ENCODE measurements at regions not wholly inside any gene's neighbourhood (a gene's known extent, or its start where the extent isn't known, plus 50 kb on each side); places are given as distances from the start of the nearest gene placed in this dataset.
"Not testable (repeated sequence)": the region's sequence is repeated elsewhere in the genome, so short reads cannot be mapped to it uniquely, and the experiment has no call there.

DNA sequence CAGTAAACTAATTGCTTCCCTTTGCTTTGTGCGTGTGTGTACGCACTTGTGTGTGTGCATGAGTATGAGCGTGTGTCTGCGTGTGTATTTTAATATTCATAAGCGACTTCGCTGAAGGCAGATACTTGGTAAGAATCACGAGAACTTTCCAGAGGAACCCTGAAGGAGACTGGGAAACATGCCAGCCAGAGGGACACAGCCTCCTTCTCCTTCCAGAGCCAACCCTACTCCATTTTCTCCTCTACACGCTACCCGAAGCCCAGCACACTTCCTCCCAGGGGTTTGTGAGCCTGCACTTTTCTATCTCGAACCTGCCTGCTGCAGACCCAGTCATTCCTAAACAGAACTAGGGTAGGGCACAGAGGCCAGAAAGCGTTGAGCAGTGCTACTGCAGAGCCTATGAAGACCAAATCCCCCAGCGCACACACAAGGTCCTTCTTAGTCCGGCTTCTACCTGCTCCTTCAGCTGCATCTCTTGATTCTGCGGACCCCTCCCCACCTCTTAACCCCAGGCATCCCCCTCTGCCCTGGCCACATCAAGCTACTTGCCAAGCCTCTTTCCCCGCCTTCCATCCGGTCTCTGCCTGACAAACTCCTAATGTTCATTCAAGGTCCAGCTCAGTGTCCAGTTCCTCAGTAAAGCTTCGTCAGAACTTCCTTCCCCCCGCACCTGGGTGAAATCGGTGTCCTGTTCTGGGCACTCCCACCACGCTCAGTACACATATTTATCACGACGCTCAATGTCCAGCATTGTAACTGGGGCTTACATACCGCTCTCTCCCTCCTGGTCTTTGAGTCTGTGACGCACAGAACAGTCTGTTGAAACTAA lies 191.8 kb downstream of the FAM43A start:
- H3K4me1 Mint-ChIP-seq = peaks cover 7% of the 10 kb centered on the region
- no peaks in the 10 kb centered on the region for H3K9me3 Mint-ChIP-seq
- H3K4me3 Mint-ChIP-seq = no peak overlapping the region
- no peaks in the 10 kb centered on the region for H3K36me3 Mint-ChIP-seq (ENCODE audit: insufficient read depth)
- peaks cover 40% of the 10 kb centered on the region for H3K27me3 Mint-ChIP-seq
- DNase-seq (ENCODE audit: low spot score in 2 of 2) (no peak), ATAC-seq (replicated peaks; ENCODE audit: extremely low read depth, poor library complexity, severe bottlenecking) (no peak)
- no peak overlapping the region for H3K27ac Mint-ChIP-seq (ENCODE audit: low read depth)

DNA sequence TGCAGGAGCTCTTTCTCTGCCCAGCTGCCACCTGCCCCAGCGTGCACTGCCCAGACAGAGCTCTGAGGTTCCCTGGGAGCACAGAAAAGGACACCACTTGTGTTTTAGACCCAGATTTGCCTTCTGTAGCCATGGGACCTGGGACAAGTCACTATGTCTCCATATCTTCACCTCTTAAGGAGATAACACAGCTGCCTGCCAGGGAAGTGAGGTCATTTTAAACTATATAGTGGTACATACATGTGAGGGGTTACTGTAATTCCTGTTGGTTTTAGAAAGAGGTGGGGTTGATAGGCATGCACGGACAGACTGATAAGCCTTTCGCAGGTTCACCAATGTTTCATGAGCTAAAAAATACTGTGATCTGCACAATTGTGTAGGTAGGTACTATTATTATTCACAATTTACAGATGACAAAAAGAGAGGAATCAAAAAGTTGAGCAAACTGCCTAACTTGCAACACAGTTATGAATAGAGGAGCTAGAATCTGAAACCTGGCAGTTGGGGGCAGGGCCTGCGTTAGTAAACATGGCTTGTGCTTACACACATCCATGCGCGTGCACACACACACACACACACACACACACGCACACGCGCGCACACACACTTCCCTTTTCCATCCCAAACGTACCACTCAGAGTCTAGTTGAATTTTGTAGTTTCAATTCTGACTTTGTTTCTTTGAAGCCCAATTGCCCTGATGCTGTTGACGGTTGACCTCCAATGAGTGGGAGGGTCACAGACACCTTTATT lies 193.6 kb downstream of the FAM43A start:
- no peaks in the 10 kb centered on the region for H3K36me3 Mint-ChIP-seq (ENCODE audit: insufficient read depth)
- no peak overlapping the region for H3K27ac Mint-ChIP-seq (ENCODE audit: low read depth)
- no peak for DNase-seq (ENCODE audit: low spot score in 2 of 2)
- ATAC-seq (replicated peaks; ENCODE audit: extremely low read depth, poor library complexity, severe bottlenecking) = no peak
- peaks cover 7% of the 10 kb centered on the region for H3K4me1 Mint-ChIP-seq
- peaks cover 40% of the 10 kb centered on the region for H3K27me3 Mint-ChIP-seq
- no peak overlapping the region for H3K4me3 Mint-ChIP-seq
- peaks cover 6% of the 10 kb centered on the region for H3K9me3 Mint-ChIP-seq

DNA sequence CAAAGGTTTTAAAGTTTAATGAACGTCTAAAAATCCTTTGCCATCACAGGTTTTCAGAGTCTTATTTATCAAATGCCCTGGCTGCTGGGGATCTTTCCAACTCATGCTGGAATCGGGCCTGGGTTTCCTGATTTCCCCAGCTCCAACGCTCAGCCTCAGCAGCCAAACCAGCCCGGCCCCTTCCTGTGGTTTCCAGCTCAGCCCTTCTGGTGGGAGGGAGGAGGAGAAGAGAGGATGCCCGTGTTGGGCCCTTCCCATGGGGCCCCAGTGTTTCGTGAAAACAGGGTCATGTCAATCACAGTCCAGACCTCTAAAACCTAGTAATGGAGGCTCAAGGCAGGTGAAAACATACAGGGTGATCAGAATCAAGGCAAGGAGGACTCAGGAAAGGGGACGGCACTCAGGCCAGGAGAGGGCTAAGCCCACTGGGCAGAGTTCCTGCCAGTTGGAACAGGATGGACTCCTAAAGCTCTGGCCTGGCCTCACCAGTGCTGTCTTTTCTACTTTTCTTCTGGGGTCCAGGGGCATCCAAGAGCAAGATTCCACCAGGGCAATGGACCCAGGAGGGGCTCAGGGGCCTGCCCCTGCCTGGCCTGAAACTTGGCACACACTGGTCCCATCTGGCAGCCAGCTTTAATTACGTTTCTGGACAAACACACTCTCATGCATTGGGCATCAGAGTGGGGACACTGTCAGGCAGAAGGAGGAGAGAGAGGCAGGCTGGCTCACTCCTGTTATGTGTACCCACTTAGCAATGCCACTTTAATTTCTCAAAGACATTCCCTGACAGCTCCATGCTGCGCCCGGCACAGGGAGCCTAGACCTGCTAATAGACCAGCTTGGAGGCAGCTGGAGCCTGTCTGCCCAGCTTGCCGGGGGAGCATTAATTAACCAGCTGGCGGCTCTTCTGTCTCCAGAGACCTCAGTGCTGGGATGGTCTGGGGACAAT lies 194.6 kb downstream of the FAM43A start:
- peaks cover 6% of the 10 kb centered on the region for H3K9me3 Mint-ChIP-seq
- no peak for DNase-seq (ENCODE audit: low spot score in 2 of 2)
- H3K27me3 Mint-ChIP-seq = peaks cover 40% of the 10 kb centered on the region
- ATAC-seq (replicated peaks; ENCODE audit: extremely low read depth, poor library complexity, severe bottlenecking) = no peak
- H3K4me3 Mint-ChIP-seq = no peak overlapping the region
- peaks cover 7% of the 10 kb centered on the region for H3K4me1 Mint-ChIP-seq
- no peaks in the 10 kb centered on the region for H3K36me3 Mint-ChIP-seq (ENCODE audit: insufficient read depth)
- no peak overlapping the region for H3K27ac Mint-ChIP-seq (ENCODE audit: low read depth)

DNA sequence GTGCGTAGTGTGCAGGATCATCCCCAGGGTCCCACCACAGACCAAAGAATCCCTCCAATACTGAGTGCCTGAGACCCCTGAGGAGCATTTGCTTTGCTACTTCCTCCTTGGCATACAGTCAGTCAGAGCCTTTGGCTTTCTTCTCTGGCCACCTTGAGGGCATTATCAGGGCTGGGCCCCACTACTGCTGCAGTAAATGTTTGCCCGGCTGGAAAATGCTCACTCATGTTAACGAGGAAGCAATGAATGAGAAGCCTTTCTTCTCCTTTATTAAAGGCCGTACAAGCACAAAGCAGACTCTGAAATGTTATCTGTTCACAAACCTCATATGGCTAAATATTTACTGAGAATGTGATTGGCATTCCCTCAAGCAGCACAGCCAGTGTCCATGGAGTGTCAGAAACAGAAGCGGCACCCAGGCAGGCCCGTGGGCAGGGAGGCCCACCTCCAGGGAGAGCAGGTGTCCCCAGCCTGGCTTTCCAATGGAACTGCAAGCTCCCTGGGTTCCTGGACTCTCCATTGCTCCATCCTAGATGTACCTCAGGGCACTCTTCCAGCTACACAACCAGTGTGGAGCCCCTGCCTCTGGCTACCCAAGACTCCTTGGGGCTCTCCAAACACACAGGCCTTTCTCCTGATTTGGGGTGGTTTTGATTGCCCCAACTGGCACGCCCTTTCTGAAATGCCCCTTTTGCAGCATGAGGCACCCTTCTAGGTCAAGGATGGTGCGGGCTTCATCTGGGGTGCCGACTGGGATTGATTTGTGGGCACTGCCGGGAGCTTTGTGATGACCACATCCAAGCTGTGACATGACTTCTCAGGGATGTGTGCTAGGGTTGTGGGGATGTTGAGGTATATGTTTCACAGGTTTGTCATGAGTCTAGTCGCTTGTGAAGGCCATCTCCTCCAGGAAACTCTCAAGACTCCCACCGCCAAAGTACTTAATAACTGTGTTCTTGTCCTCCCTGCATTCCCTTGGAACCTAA lies 195.6 kb downstream of the FAM43A start:
- Mint-ChIP-seq H3K4me3 (no peak overlapping the region), H3K36me3 (ENCODE audit: insufficient read depth) (no peaks in the 10 kb centered on the region), H3K27me3 (peaks cover 32% of the 10 kb centered on the region), H3K27ac (ENCODE audit: low read depth) (no peak overlapping the region), H3K9me3 (peaks cover 6% of the 10 kb centered on the region), H3K4me1 (peaks cover 7% of the 10 kb centered on the region)
- no peak for ATAC-seq (replicated peaks; ENCODE audit: extremely low read depth, poor library complexity, severe bottlenecking)
- peak in 1 of 2 donors; percentile 5 for DNase-seq (ENCODE audit: low spot score in 2 of 2)

DNA sequence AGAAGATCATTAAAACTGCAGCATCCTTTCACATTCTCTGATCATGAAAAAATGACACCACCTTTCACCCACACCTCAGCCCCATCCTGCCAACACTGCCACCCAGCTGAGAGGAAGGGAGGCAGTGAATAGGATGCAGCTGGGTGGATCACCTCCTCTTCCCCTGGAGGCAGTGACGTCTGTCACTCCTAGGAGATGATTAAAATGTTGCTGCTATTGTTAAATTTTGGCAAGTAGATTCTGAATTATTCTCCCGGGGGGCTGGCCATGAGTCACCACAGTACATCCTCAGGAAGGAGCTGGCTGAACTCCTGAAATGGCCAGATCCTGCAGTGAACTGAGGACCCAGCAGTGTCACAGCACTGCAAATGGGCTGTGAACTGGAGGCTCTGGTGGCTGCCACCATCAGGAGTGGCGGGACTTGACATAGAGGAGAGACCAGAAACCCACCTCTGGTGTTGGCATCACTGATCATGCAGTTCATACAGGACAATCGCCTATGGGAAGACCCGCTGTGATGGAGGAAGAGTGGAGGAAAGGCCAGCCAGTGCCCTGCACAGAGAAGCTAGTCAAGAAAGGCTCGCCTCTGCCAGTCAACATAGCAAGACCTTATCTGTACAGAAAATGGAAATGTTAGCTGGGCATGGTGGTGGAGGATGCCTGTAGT lies 199.1 kb downstream of the FAM43A start:
- H3K4me1 Mint-ChIP-seq = no peaks in the 10 kb centered on the region
- peaks cover 2% of the 10 kb centered on the region for H3K36me3 Mint-ChIP-seq (ENCODE audit: insufficient read depth)
- DNase-seq (ENCODE audit: low spot score in 2 of 2) (no peak), ATAC-seq (replicated peaks; ENCODE audit: extremely low read depth, poor library complexity, severe bottlenecking) (no peak)
- no peak overlapping the region for H3K27ac Mint-ChIP-seq (ENCODE audit: low read depth)
- peaks cover 13% of the 10 kb centered on the region for H3K9me3 Mint-ChIP-seq
- H3K27me3 Mint-ChIP-seq = no peaks in the 10 kb centered on the region
- H3K4me3 Mint-ChIP-seq = no peak overlapping the region

DNA sequence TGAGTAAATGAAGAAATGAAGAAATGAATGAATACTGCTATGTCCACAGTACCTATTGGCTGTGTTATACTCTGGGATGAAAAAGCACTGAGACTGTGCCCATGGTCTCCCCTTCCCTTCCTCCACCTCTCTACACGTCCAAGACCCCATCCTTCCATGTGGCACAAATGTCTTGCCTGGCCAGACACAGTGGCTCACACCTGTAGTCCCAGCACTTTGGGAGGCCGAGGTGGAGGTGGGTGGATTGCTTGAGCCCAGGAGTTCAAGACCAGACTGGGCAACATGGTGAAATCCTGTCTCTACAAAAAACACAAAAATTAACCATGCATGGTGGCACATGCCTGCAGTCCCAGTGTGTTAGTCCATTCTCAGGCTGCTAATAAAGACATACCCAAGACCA lies 200.1 kb downstream of the FAM43A start:
- DNase-seq (ENCODE audit: low spot score in 2 of 2) (no peak), ATAC-seq (replicated peaks; ENCODE audit: extremely low read depth, poor library complexity, severe bottlenecking) (no peak)
- Mint-ChIP-seq H3K4me3 (no peak overlapping the region), H3K27ac (ENCODE audit: low read depth) (no peak overlapping the region), H3K9me3 (peaks cover 13% of the 10 kb centered on the region), H3K27me3 (no peaks in the 10 kb centered on the region), H3K36me3 (ENCODE audit: insufficient read depth) (peaks cover 2% of the 10 kb centered on the region), H3K4me1 (no peaks in the 10 kb centered on the region)

DNA sequence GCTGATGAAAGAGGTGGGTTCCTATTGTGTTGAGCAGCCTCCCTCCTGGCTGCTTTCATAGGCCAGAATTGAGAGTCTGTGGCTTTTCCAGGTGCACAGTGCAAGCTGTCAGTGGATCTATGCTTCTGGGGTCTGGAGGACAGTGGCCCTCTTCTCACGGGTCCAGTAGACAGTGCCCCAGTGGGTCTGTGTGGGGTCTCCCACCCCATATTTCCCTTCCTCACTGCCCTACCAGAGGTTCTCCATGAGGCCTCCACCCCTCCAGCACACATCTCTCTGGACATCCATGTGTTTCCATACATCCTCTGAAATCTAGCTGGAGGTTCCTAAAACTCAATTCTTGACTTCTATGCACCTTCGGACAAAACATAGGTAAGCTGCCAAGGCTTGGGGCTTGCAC lies 201.2 kb downstream of the FAM43A start:
- H3K4me1 Mint-ChIP-seq = no peaks in the 10 kb centered on the region
- peaks cover 13% of the 10 kb centered on the region for H3K9me3 Mint-ChIP-seq
- no peaks in the 10 kb centered on the region for H3K27me3 Mint-ChIP-seq
- peaks cover 2% of the 10 kb centered on the region for H3K36me3 Mint-ChIP-seq (ENCODE audit: insufficient read depth)
- DNase-seq (ENCODE audit: low spot score in 2 of 2) (no peak), ATAC-seq (replicated peaks; ENCODE audit: extremely low read depth, poor library complexity, severe bottlenecking) (no peak)
- no peak overlapping the region for H3K4me3 Mint-ChIP-seq
- H3K27ac Mint-ChIP-seq (ENCODE audit: low read depth) = no peak overlapping the region

DNA sequence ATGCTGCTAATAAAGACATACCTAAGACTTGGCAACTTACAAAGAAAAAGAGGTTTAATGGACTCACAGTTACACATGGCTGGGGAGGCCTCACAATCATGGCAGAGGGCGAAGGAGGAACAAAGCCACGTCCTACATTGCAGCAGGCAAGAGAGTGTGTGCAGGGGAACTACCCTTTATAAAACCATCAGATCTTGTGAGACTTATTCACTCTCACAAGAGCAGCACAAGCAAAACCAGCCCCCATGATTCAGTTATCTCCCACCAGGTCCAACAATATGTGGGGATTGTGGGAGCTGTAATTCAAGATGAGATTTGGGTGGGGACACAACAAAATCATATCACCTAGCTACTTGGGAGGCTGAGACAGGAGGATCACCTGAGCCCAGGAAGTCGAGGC lies 202.4 kb downstream of the FAM43A start:
- not testable (repeated sequence) for H3K27ac Mint-ChIP-seq (ENCODE audit: low read depth); DNase-seq (ENCODE audit: low spot score in 2 of 2); H3K4me3 Mint-ChIP-seq; H3K27me3 Mint-ChIP-seq; H3K36me3 Mint-ChIP-seq (ENCODE audit: insufficient read depth); H3K4me1 Mint-ChIP-seq; ATAC-seq (replicated peaks; ENCODE audit: extremely low read depth, poor library complexity, severe bottlenecking)
- H3K9me3 Mint-ChIP-seq = peaks cover 13% of the 10 kb centered on the region

DNA sequence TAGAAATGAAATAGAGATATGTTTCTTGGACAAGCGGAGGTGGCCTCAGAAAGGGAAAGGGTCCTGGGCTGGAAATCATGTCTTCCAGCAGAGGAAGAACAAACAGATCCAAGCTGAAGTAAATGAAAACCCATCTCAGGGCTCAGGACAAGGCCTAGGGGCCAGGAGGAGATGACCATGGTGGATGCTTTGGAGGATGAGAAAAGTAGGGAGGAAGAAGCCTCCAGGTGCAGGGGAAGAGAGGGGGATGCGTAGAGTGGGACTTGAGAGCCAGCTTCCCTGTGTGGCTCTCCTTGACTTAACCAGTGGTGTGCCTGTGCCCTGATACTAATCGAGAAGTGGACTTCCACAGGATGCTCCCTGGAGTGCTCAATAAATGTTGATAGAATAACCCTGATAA lies 203.2 kb downstream of the FAM43A start:
- Mint-ChIP-seq H3K4me1 (no peaks in the 10 kb centered on the region), H3K9me3 (peaks cover 9% of the 10 kb centered on the region), H3K27ac (ENCODE audit: low read depth) (no peak overlapping the region), H3K27me3 (no peaks in the 10 kb centered on the region), H3K36me3 (ENCODE audit: insufficient read depth) (peaks cover 2% of the 10 kb centered on the region), H3K4me3 (no peak overlapping the region)
- DNase-seq (ENCODE audit: low spot score in 2 of 2) = no peak
- no peak for ATAC-seq (replicated peaks; ENCODE audit: extremely low read depth, poor library complexity, severe bottlenecking)

DNA sequence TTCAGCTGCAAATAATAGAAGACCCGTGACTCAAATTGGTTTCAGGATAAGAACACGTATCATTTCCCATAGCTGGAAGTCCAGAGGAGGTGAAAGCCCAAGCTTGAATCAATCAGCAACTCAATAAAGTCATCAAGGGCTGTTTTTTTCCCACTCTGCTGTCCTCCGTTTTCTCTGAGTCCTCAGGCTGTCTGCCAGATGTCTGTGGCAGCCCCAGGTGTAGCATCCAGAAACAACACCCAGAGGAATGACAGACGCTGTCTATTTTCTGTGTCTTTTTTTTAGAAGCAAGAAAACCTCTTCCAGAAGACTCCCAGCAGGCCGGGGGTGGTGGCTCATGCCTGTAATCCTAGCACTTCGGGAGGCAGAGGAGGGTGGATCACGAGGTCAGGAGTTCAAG lies 204.4 kb downstream of the FAM43A start:
- Mint-ChIP-seq H3K36me3 (ENCODE audit: insufficient read depth) (peaks cover 2% of the 10 kb centered on the region), H3K9me3 (peaks cover 14% of the 10 kb centered on the region), H3K27me3 (no peaks in the 10 kb centered on the region)

More for the DNA sequence above, 204.4 kb downstream of the FAM43A start:
- Mint-ChIP-seq H3K27ac (ENCODE audit: low read depth) (no peak overlapping the region), H3K4me3 (no peak overlapping the region), H3K4me1 (no peaks in the 10 kb centered on the region)
- ATAC-seq (replicated peaks; ENCODE audit: extremely low read depth, poor library complexity, severe bottlenecking) (no peak), DNase-seq (ENCODE audit: low spot score in 2 of 2) (no peak)

All from central memory CD8-positive, alpha-beta T cell (primary cell).